ENCODE measurements at regions not wholly inside any gene's neighbourhood (a gene's known extent, or its start where the extent isn't known, plus 50 kb on each side); places are given as distances from the start of the nearest gene placed in this dataset.

GRCh38 chr3:132116601-132117000, 81.8 kb upstream of the CPNE4 start:
- Histone ChIP-seq H3K9me3 (ENCODE audit: insufficient read depth, low read length) (no peaks in the 10 kb centered on the region), H2AFZ (ENCODE audit: low read depth, low read length) (no peak overlapping the region), H3K9ac (ENCODE audit: low read length) (no peak overlapping the region)

GRCh38 chr3:132117642-132118041, 82.8 kb upstream of the CPNE4 start:
- Histone ChIP-seq H3K9ac (ENCODE audit: low read length) (no peak overlapping the region), H4K20me1 (ENCODE audit: insufficient read depth, low read length) (no peaks in the 10 kb centered on the region), H3K27me3 (ENCODE audit: low read depth, low read length) (no peaks in the 10 kb centered on the region), H3K9me3 (ENCODE audit: insufficient read depth, low read length) (no peaks in the 10 kb centered on the region), H3K79me2 (ENCODE audit: low read length) (no peaks in the 10 kb centered on the region), H3K4me1 (ENCODE audit: low read length) (0 out of 2 replicates have a peak, but pooled peaks cover 7% of the 10 kb centered on the region), H2AFZ (ENCODE audit: low read depth, low read length) (no peak overlapping the region), H3K27ac (ENCODE audit: low read length) (no peak overlapping the region), H3K4me3 (ENCODE audit: low read length) (no peak overlapping the region), H3K36me3 (replicated peaks; ENCODE audit: low read depth, low read length) (no peaks in the 10 kb centered on the region), H3K4me2 (ENCODE audit: low read length) (no peak overlapping the region)
- TF ChIP-seq EZH2phosphoT487 (IDR thresholded peaks at IDR 0.05; ENCODE audit: low read depth): no peak
- TF ChIP-seq CTCF (IDR thresholded peaks at IDR 0.05; ENCODE audit: low read depth, low read length): no peak

More at GRCh38 chr3:132116601-132117000, 81.8 kb upstream of the CPNE4 start:
- H4K20me1 ChIP-seq (ENCODE audit: insufficient read depth, low read length): no peaks in the 10 kb centered on the region
- 0 out of 2 replicates have a peak, but pooled peaks cover 7% of the 10 kb centered on the region for H3K4me1 ChIP-seq (ENCODE audit: low read length)
- H3K4me3 ChIP-seq (ENCODE audit: low read length): no peak overlapping the region
- no peak overlapping the region for H3K27ac ChIP-seq (ENCODE audit: low read length)
- H3K36me3 ChIP-seq (replicated peaks; ENCODE audit: low read depth, low read length): no peaks in the 10 kb centered on the region
- no peaks in the 10 kb centered on the region for H3K27me3 ChIP-seq (ENCODE audit: low read depth, low read length)
- no peak overlapping the region for H3K4me2 ChIP-seq (ENCODE audit: low read length)
- no peaks in the 10 kb centered on the region for H3K79me2 ChIP-seq (ENCODE audit: low read length)
- TF ChIP-seq CTCF (IDR thresholded peaks at IDR 0.05; ENCODE audit: low read depth, low read length) (no peak), EZH2phosphoT487 (IDR thresholded peaks at IDR 0.05; ENCODE audit: low read depth) (no peak)

- H3K27ac ChIP-seq (ENCODE audit: low read length): no peak overlapping the region
- H3K79me2 ChIP-seq (ENCODE audit: low read length): no peaks in the 10 kb centered on the region
- no peaks in the 10 kb centered on the region for H3K27me3 ChIP-seq (ENCODE audit: low read depth, low read length)
- H4K20me1 ChIP-seq (ENCODE audit: insufficient read depth, low read length): no peaks in the 10 kb centered on the region
- no peak overlapping the region for H3K9ac ChIP-seq (ENCODE audit: low read length)
- 0 out of 2 replicates have a peak, but pooled peaks cover 7% of the 10 kb centered on the region for H3K4me1 ChIP-seq (ENCODE audit: low read length)
- no peak overlapping the region for H3K4me2 ChIP-seq (ENCODE audit: low read length)
- TF ChIP-seq EZH2phosphoT487 (IDR thresholded peaks at IDR 0.05; ENCODE audit: low read depth) (no peak), CTCF (IDR thresholded peaks at IDR 0.05; ENCODE audit: low read depth, low read length) (no peak)
- no peak overlapping the region for H3K4me3 ChIP-seq (ENCODE audit: low read length)
- H3K9me3 ChIP-seq (ENCODE audit: insufficient read depth, low read length): no peaks in the 10 kb centered on the region
- H3K36me3 ChIP-seq (replicated peaks; ENCODE audit: low read depth, low read length): no peaks in the 10 kb centered on the region
- no peak overlapping the region for H2AFZ ChIP-seq (ENCODE audit: low read depth, low read length)
Measured at GRCh38 chr3:132119531-132119930, 84.7 kb upstream of the CPNE4 start.

GRCh38 chr3:132124096-132124495, 89.3 kb upstream of the CPNE4 start:
- Histone ChIP-seq H3K79me2 (ENCODE audit: low read length) (no peaks in the 10 kb centered on the region), H3K9me3 (ENCODE audit: insufficient read depth, low read length) (no peaks in the 10 kb centered on the region), H3K36me3 (replicated peaks; ENCODE audit: low read depth, low read length) (no peaks in the 10 kb centered on the region), H3K27me3 (ENCODE audit: low read depth, low read length) (no peaks in the 10 kb centered on the region), H3K9ac (ENCODE audit: low read length) (no peak overlapping the region), H3K4me2 (ENCODE audit: low read length) (no peak overlapping the region), H3K27ac (ENCODE audit: low read length) (no peak overlapping the region), H2AFZ (ENCODE audit: low read depth, low read length) (no peak overlapping the region), H3K4me3 (ENCODE audit: low read length) (no peak overlapping the region), H3K4me1 (ENCODE audit: low read length) (no peaks in the 10 kb centered on the region), H4K20me1 (ENCODE audit: insufficient read depth, low read length) (no peaks in the 10 kb centered on the region)
- TF ChIP-seq CTCF (IDR thresholded peaks at IDR 0.05; ENCODE audit: low read depth, low read length) (no peak), EZH2phosphoT487 (IDR thresholded peaks at IDR 0.05; ENCODE audit: low read depth) (no peak)

All from OCI-LY3 (cell line).